Stomach (tissue), 8 donors: ENCODE measurements at regions not wholly inside any gene's neighbourhood (a gene's known extent, or its start where the extent isn't known, plus 50 kb on each side); places are given as distances from the start of the nearest gene placed in this dataset.

Source experiments
- DNase-seq, 2 donors: peaks; one replicate each; pipeline versions ENCODE4 v3.0.0 to v3.0.0-alpha.2; 2013 to 2019
- H3K27ac ChIP-seq, 5 donors: fragments of 200-600 bp in 4 of 5; sonication (generic) in 4 of 5; one replicate each; pipeline ENCODE4 v1.5.1; 2013 to 2019; ENCODE audit warnings: mild to moderate bottlenecking in 1 of 5, moderate library complexity in 1 of 5
- H3K27me3 ChIP-seq, 3 donors: fragments of 200-600 bp; sonication (generic); one replicate each; pipeline ENCODE4 v1.5.1; 2017 to 2019; ENCODE audit warnings: mixed run types in 1 of 3
- H3K36me3 ChIP-seq, 4 donors: fragments of 200-600 bp; sonication (generic); 1 replicate in 3 of 4; 2 replicates in 1 of 4; pipeline ENCODE4 v1.5.1; 2016 to 2019
- H3K4me1 ChIP-seq, 4 donors: fragments of 200-600 bp; sonication (generic); one replicate each; pipeline ENCODE4 v1.5.1; 2016 to 2019
- H3K4me3 ChIP-seq, 4 donors: fragments of 200-600 bp; sonication (generic) in 3 of 4; one replicate each; pipeline ENCODE4 v1.5.1; 2016 to 2019; ENCODE audit warnings: mild to moderate bottlenecking in 1 of 4
- H3K9me3 ChIP-seq, 4 donors: fragments of 200-600 bp; sonication (generic); one replicate each; pipeline ENCODE4 v1.5.1; 2016 to 2019
- CTCF ChIP-seq, 7 experiments: fragments of 450-650 bp in 4 of 7; fragments of 200-600 bp in 3 of 7; sonication (generic) in 3 of 7; IDR thresholded peaks; one replicate each; pipeline ENCODE4 v1.5.1; 2016 to 2019; ENCODE audit warnings: antibody characterized with exemption in 7 of 7, control low read depth in 2 of 7, mild to moderate bottlenecking in 1 of 7
- EP300 ChIP-seq: sonication (generic); formaldehyde crosslinking; IDR thresholded peaks from one replicate; pipeline ENCODE4 v1.6.1; 2017; ENCODE audit warnings: antibody characterized with exemption
- POLR2A ChIP-seq, 4 donors: fragments of 450-650 bp; IDR thresholded peaks; one replicate each; pipeline ENCODE4 v1.6.1; 2016; ENCODE audit warnings: antibody characterized with exemption in 4 of 4, control low read depth in 2 of 4, mild to moderate bottlenecking in 1 of 4, moderate library complexity in 1 of 4
- POLR2AphosphoS5 ChIP-seq, 3 donors: sonication (generic); formaldehyde crosslinking; IDR thresholded peaks; one replicate each; pipeline ENCODE4 v1.6.1; 2016; ENCODE audit warnings: antibody characterized with exemption in 3 of 3
- WGBS, 5 donors: extraction: QIAGEN DNeasy Blood & Tissue Kit in 3 of 5; methylation state at CpG; one replicate each; pipeline versions ENCODE4 v1.1.5 to v1.1.7; 2013 to 2018; 5-methylcytosine and 5-hydroxymethylcytosine counted together
- intact Hi-C: fragments of 100-400 bp; cut with DNase I; formaldehyde crosslinking; loops from one replicate; pipeline ENCODE4 v1.15.1; 2023; ENCODE audit warnings: low total_unique reads
- donor health status: healthy with polysubstance abuse.
- donor health status: Bipolar disorder and iron deficiency.
- donor health status: healthy.

GRCh38 chr12:78390920-78391319, 473.7 kb upstream of the SYT1 start:
- no peak overlapping the region for H3K4me3 ChIP-seq
- intact Hi-C loops, result no loop called here
- H3K27ac ChIP-seq, result no peak overlapping the region
- no peaks in the 10 kb centered on the region for H3K27me3 ChIP-seq
- H3K36me3 ChIP-seq, result no peaks in the 10 kb centered on the region
- 49 to 80% (median 60%) methylated on average over 5 of the region's 5 CpGs for WGBS, 5 donors
- H3K9me3 ChIP-seq, result no peaks in the 10 kb centered on the region
- no peak for DNase-seq
- TF ChIP-seq CTCF (IDR thresholded peaks at IDR 0.05), result no peak
- no peak for TF ChIP-seq POLR2A (IDR thresholded peaks at IDR 0.05)
- no peak for TF ChIP-seq POLR2AphosphoS5 (IDR thresholded peaks at IDR 0.05)
- no peaks in the 10 kb centered on the region for H3K4me1 ChIP-seq

- no peaks in the 10 kb centered on the region for H3K4me1 ChIP-seq
- no peak overlapping the region for H3K27ac ChIP-seq
- H3K4me3 ChIP-seq, result no peak overlapping the region
- peak in 1 of 2 donors; percentile 49 for DNase-seq
- TF ChIP-seq POLR2A (IDR thresholded peaks at IDR 0.05) (no peak), CTCF (IDR thresholded peaks at IDR 0.05) (no peak), POLR2AphosphoS5 (IDR thresholded peaks at IDR 0.05) (no peak), EP300 (no peak)
- no peaks in the 10 kb centered on the region for H3K9me3 ChIP-seq
- no peaks in the 10 kb centered on the region for H3K36me3 ChIP-seq
- H3K27me3 ChIP-seq, result no peaks in the 10 kb centered on the region
- WGBS, 5 donors, result 30 to 55% (median 53%) methylated on average over 2 of the region's 2 CpGs
- intact Hi-C loops, result no loop called here
Observed at GRCh38 chr12:78392918-78393317, 471.7 kb upstream of the SYT1 start.

- intact Hi-C loops, result no loop called here
- 83 to 92% (median 87%) methylated on average over 1 of the region's 1 CpG for WGBS, 5 donors
- TF ChIP-seq CTCF (IDR thresholded peaks at IDR 0.05), result no peak
- TF ChIP-seq EP300, result no peak
- no peak for TF ChIP-seq POLR2A (IDR thresholded peaks at IDR 0.05)
- no peak for TF ChIP-seq POLR2AphosphoS5 (IDR thresholded peaks at IDR 0.05)
- no peaks in the 10 kb centered on the region for H3K27me3 ChIP-seq
- H3K9me3 ChIP-seq, result no peaks in the 10 kb centered on the region
- no peak overlapping the region for H3K4me3 ChIP-seq
- no peaks in the 10 kb centered on the region for H3K4me1 ChIP-seq
- DNase-seq, result no peak
- H3K36me3 ChIP-seq, result no peaks in the 10 kb centered on the region
- no peak overlapping the region for H3K27ac ChIP-seq
Observed at GRCh38 chr12:78395961-78396360, 468.6 kb upstream of the SYT1 start.

GRCh38 chr12:78396538-78396937, 468.0 kb upstream of the SYT1 start:
- Histone ChIP-seq H3K27ac (no peak overlapping the region), H3K9me3 (no peaks in the 10 kb centered on the region), H3K4me3 (no peak overlapping the region), H3K4me1 (no peaks in the 10 kb centered on the region), H3K36me3 (no peaks in the 10 kb centered on the region), H3K27me3 (no peaks in the 10 kb centered on the region)
- intact Hi-C loops, result no loop called here
- 83 to 98% (median 91%) methylated on average over 1 of the region's 1 CpG for WGBS, 5 donors
- no peak for DNase-seq
- TF ChIP-seq CTCF (IDR thresholded peaks at IDR 0.05), result no peak
- no peak for TF ChIP-seq EP300
- no peak for TF ChIP-seq POLR2A (IDR thresholded peaks at IDR 0.05)
- no peak for TF ChIP-seq POLR2AphosphoS5 (IDR thresholded peaks at IDR 0.05)
